ENCODE measurements at regions not wholly inside any gene's neighbourhood (a gene's known extent, or its start where the extent isn't known, plus 50 kb on each side); places are given as distances from the start of the nearest gene placed in this dataset.

- TF ChIP-seq POLR2A (IDR thresholded peaks at IDR 0.05) (no peak), CTCF (IDR thresholded peaks at IDR 0.05 in 4 of 5, conservative IDR thresholded peaks at IDR 0.05 in 1 of 5) (no peak)
Observed at GRCh38 chr5:124580512-124580911, 165.9 kb downstream of the ZNF608 start.

Data from gastrocnemius medialis (tissue), 4 donors.